Naive B cell (primary cell): ENCODE measurements at regions not wholly inside any gene's neighbourhood (a gene's known extent, or its start where the extent isn't known, plus 50 kb on each side); places are given as distances from the start of the nearest gene placed in this dataset.

Experiments used
- ATAC-seq, 2 donors: fragments of 150-1000 bp; cut with Tn5 transposase; 2 replicates each; pipeline ENCODE4 v1.10.0; 2021; ENCODE audit warnings: low read depth in 2 of 2, mild to moderate bottlenecking in 2 of 2, moderate library complexity in 2 of 2
- DNase-seq: peaks from one replicate; pipeline ENCODE4 v3.0.0; 2022
- H3K27ac Mint-ChIP-seq, 6 donors: one replicate each; pipeline ENCODE4 v1.8.0; 2020 to 2022; ENCODE audit warnings: mild to moderate bottlenecking in 6 of 6, mixed read lengths in 6 of 6, moderate library complexity in 5 of 6, inconsistent platforms in 2 of 6
- H3K27me3 Mint-ChIP-seq, 3 donors: one replicate each; pipeline ENCODE4 v1.8.0; 2021 to 2022; ENCODE audit warnings: mixed read lengths in 3 of 3, mild to moderate bottlenecking in 1 of 3
- H3K36me3 Mint-ChIP-seq, 2 donors: one replicate each; pipeline ENCODE4 v1.8.0; 2020 to 2022; ENCODE audit warnings: mixed read lengths in 2 of 2, inconsistent platforms in 1 of 2, mild to moderate bottlenecking in 1 of 2
- H3K4me1 Mint-ChIP-seq, 3 donors: one replicate each; pipeline ENCODE4 v1.8.0; 2020 to 2022; ENCODE audit warnings: mixed read lengths in 3 of 3, inconsistent platforms in 1 of 3, mild to moderate bottlenecking in 1 of 3, moderate library complexity in 1 of 3
- H3K4me3 Mint-ChIP-seq, 8 donors: one replicate each; pipeline ENCODE4 v1.8.0; 2020 to 2022; ENCODE audit warnings: mild to moderate bottlenecking in 8 of 8, mixed read lengths in 8 of 8, moderate library complexity in 8 of 8, inconsistent platforms in 2 of 8
- H3K9me3 Mint-ChIP-seq, 7 donors: one replicate each; pipeline ENCODE4 v1.8.0; 2020 to 2022; ENCODE audit warnings: mixed read lengths in 7 of 7, mild to moderate bottlenecking in 5 of 7, inconsistent platforms in 2 of 7, moderate library complexity in 1 of 7

DNA sequence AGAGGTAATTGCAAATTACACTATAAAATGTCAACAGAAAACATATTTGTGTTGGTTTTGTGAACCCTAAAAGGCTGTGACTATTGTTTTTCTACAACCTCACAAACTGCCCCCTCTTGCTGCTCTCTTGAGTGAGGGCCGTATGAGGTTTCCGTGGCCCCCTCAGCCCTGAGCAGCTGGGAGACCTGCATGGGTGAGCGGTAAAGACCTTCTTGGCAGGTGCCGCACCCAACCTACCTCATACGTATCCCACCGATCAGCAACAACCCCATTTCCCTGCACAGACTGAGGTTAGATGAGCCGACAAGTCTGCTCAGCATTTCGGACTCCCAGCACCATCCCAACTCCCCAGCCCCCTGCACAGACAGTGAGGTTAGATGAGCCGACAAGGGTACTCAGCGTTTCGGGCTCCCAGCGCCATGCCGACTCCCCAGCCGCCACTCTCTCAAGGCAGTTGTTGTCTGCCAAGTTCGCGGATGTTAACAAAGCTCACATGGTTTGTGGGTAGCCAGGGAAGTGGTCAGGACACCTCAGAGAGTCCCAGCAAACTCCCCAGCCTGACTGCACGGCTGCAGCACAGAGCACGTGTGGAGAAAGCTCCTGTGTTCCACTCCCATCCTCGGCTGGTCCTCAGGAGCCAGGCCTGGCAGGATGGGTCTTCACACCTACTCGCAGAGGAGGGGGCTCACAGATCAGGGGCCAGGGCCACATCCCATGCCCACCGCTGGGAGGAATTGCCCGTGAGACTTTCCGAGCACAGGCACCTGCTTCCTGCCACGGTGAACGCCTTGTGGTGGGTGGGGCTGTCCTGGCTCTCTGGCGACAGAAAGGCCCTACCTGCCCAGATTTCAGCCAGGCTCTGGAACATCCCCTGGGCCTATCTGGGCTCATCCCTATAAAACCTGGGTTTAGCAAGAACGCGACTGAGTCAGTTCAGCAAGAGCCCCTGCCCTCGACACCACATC lies 502.9 kb downstream of the BRD1 start:
- no peak for ATAC-seq
- no peak overlapping the region for H3K27ac Mint-ChIP-seq
- peaks cover 4 to 18% (median 7%) of the 10 kb centered on the region in 7 donors for H3K9me3 Mint-ChIP-seq
- H3K4me3 Mint-ChIP-seq: no peak overlapping the region
- H3K36me3 Mint-ChIP-seq: peaks cover 0 to 12% of the 10 kb centered on the region in 2 donors
- peaks cover 9 to 29% (median 24%) of the 10 kb centered on the region in 3 donors for H3K27me3 Mint-ChIP-seq
- DNase-seq: no peak
- H3K4me1 Mint-ChIP-seq: no peaks in the 10 kb centered on the region

DNA sequence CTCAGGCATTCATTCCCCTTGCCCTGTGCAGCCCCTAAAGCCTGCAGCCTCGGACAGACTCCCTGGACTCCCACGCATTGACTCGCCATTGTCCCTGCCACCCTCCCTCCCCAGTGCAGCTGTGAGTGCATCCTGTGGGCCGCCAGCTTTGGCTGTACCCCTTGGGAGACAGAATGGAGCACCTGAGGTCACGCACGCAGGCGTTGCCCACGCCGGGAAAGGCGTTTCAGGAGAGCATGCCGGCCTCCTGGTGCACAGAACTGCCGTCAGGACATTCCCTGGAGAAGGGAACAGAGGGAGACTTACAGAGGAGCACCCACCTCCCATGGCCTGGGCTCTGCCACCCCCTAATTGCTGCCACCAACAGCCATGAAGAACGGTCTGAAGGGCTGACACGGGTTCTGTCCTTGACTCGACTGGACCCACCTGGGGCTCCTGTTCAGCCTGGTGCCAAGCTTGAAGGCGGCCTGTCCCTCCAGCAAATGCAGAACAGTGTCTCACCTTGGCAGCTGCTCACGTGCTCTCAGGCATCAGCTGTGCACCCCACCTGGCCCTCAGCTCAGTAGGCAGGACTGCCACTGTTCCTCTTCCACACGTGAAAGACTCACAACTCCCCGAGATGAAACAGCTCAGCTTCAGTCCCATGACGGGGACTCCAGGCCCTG lies 503.8 kb downstream of the BRD1 start:
- no peak overlapping the region for H3K27ac Mint-ChIP-seq
- no peak for DNase-seq
- no peak for ATAC-seq
- H3K27me3 Mint-ChIP-seq: peaks cover 16 to 37% (median 31%) of the 10 kb centered on the region in 3 donors
- H3K4me1 Mint-ChIP-seq: no peaks in the 10 kb centered on the region
- no peak overlapping the region for H3K4me3 Mint-ChIP-seq
- peaks cover 0 to 12% of the 10 kb centered on the region in 2 donors for H3K36me3 Mint-ChIP-seq
- H3K9me3 Mint-ChIP-seq: peaks cover 4 to 18% (median 7%) of the 10 kb centered on the region in 7 donors

DNA sequence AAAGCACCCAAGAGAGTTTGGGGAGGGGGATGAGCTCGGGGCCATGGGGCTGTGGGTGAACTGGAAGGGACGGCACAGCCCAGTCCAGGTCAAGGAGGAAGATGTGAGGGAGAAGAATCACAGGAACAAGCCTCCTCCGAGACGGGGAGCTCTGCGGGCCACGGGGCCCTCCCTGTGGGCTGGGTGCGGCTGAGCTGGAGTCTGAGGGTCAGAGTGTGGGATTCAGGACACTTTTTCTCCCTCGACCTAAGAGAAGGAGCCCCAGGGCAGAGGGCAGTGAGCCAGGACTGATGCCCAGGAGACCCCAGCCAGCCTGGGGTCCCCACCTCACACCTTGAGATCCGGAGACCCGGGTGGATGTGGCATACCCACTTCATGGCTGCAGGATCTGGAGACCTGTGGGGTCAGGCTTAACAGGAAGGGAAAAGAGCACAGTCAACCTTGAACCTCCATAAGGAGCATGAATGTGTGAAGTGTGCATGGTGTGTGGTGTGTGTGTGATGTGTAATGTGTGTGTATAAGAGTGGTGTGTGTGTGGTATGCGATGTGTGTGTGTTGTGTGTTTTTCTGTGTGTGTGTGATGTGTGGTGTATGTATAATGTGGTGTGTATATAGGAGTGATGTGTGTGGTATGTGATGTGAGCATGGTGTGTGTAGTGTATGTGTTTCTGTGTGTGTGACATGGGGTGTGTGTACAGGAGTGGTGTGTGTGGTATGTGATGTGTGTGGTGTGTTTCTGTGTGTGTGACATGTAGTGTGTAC lies 504.6 kb downstream of the BRD1 start:
- Mint-ChIP-seq H3K27me3 (peaks cover 16 to 33% (median 24%) of the 10 kb centered on the region in 3 donors), H3K4me1 (no peaks in the 10 kb centered on the region), H3K27ac (no peak overlapping the region), H3K9me3 (peaks cover 0 to 14% (median 7%) of the 10 kb centered on the region in 7 donors), H3K4me3 (no peak overlapping the region), H3K36me3 (peaks cover 0 to 6% of the 10 kb centered on the region in 2 donors)
- no peak for DNase-seq
- no peak for ATAC-seq

DNA sequence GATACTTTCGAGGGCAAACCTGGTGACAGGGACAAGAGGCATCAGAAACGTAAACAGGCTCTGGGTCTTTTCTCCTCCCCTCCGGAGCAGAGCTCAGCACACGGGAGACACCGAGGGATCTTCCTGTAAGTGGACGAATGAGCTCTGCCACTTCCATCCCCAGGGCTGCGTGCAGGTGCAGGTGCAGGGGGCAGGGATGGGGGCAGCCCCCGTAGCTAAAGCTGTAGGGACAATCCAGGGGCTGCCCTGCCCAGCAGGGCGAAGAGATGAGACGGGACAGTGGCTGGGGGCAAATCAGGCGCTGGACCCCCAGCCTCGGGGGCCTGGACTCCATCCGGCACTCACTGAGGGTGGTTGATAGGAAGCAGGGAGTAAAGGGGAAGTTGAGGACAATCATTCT lies 505.4 kb downstream of the BRD1 start:
- Mint-ChIP-seq H3K4me1 (no peaks in the 10 kb centered on the region), H3K27ac (no peak overlapping the region), H3K27me3 (peaks cover 16 to 33% (median 24%) of the 10 kb centered on the region in 3 donors), H3K9me3 (peaks cover 0 to 12% (median 6%) of the 10 kb centered on the region in 7 donors), H3K36me3 (peaks cover 0 to 6% of the 10 kb centered on the region in 2 donors), H3K4me3 (no peak overlapping the region)
- no peak for ATAC-seq
- no peak for DNase-seq

DNA sequence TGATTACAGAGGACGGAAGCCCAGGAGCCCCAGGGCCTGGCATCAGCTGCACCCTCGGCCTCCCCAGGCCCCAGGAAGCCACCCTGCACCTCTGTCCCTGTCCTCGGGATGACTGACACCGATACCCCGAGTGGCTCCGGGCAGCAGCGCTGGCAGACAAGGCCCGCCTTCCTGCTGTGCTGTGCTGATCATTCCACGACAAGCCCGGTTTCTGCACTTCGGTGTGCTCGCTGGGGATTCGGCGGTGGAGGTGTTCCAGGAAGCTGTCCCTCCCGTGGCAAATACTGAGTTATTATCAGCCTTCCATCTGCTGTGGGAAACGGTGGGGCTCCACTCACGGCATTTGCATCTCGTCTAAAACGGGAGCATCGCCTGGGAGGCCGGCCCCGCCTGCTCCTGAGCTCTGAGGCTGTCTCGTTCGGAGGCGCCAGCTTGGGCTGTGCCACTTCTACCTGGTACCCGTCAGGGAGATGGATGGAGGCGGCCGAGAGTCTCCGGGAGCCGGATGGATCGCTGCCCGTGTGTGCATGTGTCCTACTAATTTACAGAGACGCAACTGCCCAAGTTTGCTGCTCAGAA lies 506.1 kb downstream of the BRD1 start:
- DNase-seq (no peak), ATAC-seq (no peak)
- H3K9me3 Mint-ChIP-seq: peaks cover 0 to 5% (median 3%) of the 10 kb centered on the region in 7 donors
- no peaks in the 10 kb centered on the region for H3K4me1 Mint-ChIP-seq
- H3K27ac Mint-ChIP-seq: no peak overlapping the region
- no peaks in the 10 kb centered on the region for H3K36me3 Mint-ChIP-seq
- H3K27me3 Mint-ChIP-seq: peaks cover 16 to 33% (median 24%) of the 10 kb centered on the region in 3 donors
- H3K4me3 Mint-ChIP-seq: no peak overlapping the region

DNA sequence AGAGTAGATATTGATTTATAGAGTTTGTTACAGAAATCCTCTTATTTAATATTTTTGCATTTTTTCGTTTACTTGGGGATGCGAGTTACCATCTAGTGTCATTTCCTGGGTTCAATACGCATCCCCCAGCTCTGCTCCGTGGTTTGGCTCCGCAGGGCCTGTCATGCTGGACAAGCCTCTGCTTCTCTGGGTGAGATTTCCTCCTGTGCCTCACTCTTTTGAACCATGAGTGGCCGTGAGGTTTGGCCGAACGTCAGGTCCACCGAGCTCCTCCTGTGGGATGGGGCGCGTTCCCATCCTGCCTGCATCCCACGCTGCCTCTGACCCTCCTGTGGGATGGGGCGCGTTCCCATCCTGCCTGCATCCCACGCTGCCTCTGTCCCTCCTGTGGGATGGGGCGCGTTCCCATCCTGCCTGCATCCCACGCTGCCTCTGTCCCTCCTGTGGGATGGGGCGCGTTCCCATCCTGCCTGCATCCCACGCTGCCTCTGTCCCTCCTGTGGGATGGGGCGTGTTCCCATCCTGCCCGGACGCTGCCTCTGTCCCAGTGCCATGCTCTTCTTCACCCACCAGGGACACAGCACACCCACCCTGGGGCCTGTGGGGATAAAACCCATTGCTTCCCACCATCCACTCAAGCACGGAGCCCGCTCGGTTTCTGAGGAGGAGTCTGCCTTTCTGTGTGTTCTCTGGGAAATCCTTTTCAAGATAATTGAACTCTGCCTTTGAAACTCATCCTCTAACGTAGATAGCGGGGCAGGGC lies 506.8 kb downstream of the BRD1 start:
- peak overlapping the region in 1 of 8 donors; percentile 42 for H3K4me3 Mint-ChIP-seq
- ATAC-seq: no peak
- no peak overlapping the region for H3K27ac Mint-ChIP-seq
- H3K36me3 Mint-ChIP-seq: no peaks in the 10 kb centered on the region
- no peaks in the 10 kb centered on the region for H3K4me1 Mint-ChIP-seq
- DNase-seq: no peak
- H3K27me3 Mint-ChIP-seq: peaks cover 12 to 32% (median 24%) of the 10 kb centered on the region in 3 donors
- H3K9me3 Mint-ChIP-seq: peaks cover 0 to 5% (median 0%) of the 10 kb centered on the region in 7 donors

DNA sequence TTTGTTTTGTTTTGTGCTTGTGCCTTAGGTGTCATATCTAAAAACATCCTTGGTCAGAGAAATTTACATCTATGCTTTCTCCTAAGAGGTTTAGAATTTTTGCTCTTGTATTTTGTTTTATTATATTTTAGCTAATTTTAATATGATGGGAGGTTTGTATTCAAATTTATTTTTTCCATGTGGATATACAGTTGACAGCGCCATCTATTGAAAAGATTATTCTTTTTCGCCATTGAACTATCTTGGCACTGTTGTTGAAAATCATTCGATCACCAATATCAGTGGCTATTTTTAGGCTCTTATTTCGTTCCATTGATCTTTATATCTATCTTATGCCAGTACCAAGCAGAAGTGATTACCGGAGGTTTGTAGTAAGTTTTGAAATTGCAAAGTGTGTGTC lies 510.3 kb downstream of the BRD1 start:
- Mint-ChIP-seq H3K4me1 (no peaks in the 10 kb centered on the region), H3K4me3 (no peak overlapping the region), H3K27me3 (peaks cover 10 to 16% (median 15%) of the 10 kb centered on the region in 3 donors), H3K9me3 (no peaks in the 10 kb centered on the region), H3K36me3 (no peaks in the 10 kb centered on the region), H3K27ac (no peak overlapping the region)
- DNase-seq: no peak
- no peak for ATAC-seq

DNA sequence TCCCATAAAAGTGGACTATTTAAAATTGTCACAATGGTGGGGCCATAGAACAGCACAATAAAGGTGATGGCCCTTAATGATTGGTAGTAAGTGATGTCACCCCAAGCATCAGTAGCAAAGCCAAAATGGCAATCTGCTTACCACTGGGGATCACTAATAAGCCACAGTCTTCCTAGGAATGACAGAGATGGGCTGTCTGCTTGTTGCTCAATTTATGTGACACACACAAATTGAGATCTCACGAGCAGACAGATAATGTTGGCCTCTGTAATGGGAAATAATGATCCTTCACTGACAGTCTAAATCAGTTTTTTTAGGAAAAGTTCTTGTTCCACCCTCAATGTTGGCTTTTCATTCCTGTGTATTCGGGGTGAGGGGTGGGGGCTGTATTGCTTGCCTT lies 515.1 kb downstream of the BRD1 start:
- H3K9me3 Mint-ChIP-seq: peaks cover 0 to 1% (median 0%) of the 10 kb centered on the region in 7 donors
- ATAC-seq (no peak), DNase-seq (no peak)
- H3K27me3 Mint-ChIP-seq: peaks cover 23 to 29% (median 25%) of the 10 kb centered on the region in 3 donors
- no peak overlapping the region for H3K4me3 Mint-ChIP-seq
- no peak overlapping the region for H3K27ac Mint-ChIP-seq
- H3K4me1 Mint-ChIP-seq: no peaks in the 10 kb centered on the region
- no peaks in the 10 kb centered on the region for H3K36me3 Mint-ChIP-seq

DNA sequence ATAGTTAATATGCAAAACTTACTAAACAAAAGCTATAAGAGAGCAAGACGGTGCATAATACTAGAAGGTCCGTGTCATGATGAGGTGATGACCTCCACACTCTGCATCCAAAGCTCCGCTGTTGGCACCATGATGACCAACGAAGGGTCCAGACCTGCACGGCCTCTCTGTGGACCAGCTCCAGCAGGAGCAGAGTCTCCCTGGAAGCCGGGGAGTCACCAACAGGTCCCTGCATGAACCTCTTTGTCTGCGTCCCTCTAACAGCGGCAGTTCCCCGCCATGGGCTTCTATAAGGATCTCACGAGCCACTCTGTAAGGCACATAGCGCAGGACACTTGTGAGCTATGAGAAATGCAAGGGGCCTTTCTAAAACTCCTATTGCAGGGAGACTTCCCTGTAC lies 517.3 kb downstream of the BRD1 start:
- no peak for ATAC-seq
- H3K4me3 Mint-ChIP-seq: no peak overlapping the region
- H3K27me3 Mint-ChIP-seq: peaks cover 32 to 36% (median 34%) of the 10 kb centered on the region in 3 donors
- no peak for DNase-seq
- no peaks in the 10 kb centered on the region for H3K36me3 Mint-ChIP-seq
- peaks cover 0 to 1% (median 0%) of the 10 kb centered on the region in 7 donors for H3K9me3 Mint-ChIP-seq
- H3K27ac Mint-ChIP-seq: no peak overlapping the region
- no peaks in the 10 kb centered on the region for H3K4me1 Mint-ChIP-seq

DNA sequence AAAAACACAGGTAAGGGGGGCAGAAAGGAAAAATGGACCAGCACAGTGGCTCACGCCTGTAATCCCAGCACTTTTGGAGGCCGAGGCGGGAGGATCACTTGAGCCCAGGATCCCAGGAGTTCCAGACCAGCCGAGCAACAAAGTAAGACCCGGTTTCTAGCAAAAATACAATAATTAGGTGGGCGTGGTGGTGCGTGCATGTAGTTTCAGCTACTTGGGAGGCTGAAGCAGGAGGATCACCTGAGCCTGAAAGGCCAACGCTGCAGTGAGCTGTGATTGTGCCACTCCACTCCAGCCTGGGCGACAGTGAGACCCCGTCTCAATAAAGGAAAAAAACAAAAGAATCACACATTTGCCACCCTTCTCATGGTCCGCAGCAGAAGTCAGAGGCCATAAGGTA lies 519.4 kb downstream of the BRD1 start:
- Mint-ChIP-seq H3K4me3 (no peak overlapping the region), H3K4me1 (no peaks in the 10 kb centered on the region), H3K27me3 (peaks cover 27 to 46% (median 42%) of the 10 kb centered on the region in 3 donors), H3K36me3 (no peaks in the 10 kb centered on the region), H3K27ac (no peak overlapping the region), H3K9me3 (peaks cover 0 to 1% (median 0%) of the 10 kb centered on the region in 7 donors)
- DNase-seq (no peak), ATAC-seq (no peak)

DNA sequence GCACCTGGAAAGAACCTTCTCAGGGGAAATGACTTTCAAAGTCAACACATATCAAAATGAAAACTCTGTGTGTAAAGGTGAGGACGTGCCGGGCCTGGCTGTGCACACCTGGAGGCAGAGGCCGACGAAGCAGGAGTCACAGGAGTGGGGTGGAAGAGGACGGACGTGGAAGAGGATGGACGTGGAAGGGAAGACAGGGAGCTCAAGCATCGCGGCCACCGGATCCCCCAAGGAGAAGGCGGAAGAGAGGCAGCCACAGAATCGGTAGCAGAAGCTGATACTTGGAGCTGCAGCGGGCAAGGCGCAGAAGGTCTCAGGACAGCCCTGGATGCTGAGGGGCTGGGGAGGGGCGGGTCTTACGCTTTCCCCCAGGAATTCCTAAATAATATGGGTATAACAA lies 519.8 kb downstream of the BRD1 start:
- no peak for ATAC-seq
- Mint-ChIP-seq H3K4me3 (no peak overlapping the region), H3K9me3 (peaks cover 0 to 1% (median 0%) of the 10 kb centered on the region in 7 donors), H3K4me1 (no peaks in the 10 kb centered on the region), H3K27ac (peak overlapping the region in 1 of 6 donors; percentile 35), H3K27me3 (peaks cover 27 to 50% (median 46%) of the 10 kb centered on the region in 3 donors), H3K36me3 (no peaks in the 10 kb centered on the region)
- DNase-seq: no peak

DNA sequence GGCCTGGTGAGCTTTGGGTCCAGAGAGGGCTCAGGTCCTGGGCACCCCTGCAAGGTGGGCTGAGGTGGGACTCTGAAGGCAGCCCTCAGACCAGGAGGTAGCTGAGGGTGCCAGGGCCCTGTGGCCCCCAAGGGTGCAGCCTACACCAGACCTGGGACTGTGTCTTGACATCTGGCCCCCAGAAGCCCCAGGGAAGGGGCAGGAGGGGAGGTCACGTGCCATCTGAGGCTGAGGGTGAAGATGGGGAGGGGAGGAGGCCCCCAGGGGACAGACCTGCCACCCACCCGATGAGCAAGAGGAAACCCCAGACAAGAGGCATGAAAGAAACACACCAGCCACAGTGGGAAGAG lies 520.2 kb downstream of the BRD1 start:
- H3K27me3 Mint-ChIP-seq: peaks cover 29 to 52% (median 48%) of the 10 kb centered on the region in 3 donors
- ATAC-seq: no peak
- peaks cover 0 to 1% (median 0%) of the 10 kb centered on the region in 7 donors for H3K9me3 Mint-ChIP-seq
- DNase-seq: no peak
- H3K4me3 Mint-ChIP-seq: no peak overlapping the region
- H3K4me1 Mint-ChIP-seq: no peaks in the 10 kb centered on the region
- no peaks in the 10 kb centered on the region for H3K36me3 Mint-ChIP-seq
- no peak overlapping the region for H3K27ac Mint-ChIP-seq
